ENCODE measurements at regions not wholly inside any gene's neighbourhood (a gene's known extent, or its start where the extent isn't known, plus 50 kb on each side); places are given as distances from the start of the nearest gene placed in this dataset.
"Not testable (repeated sequence)": the region's sequence is repeated elsewhere in the genome, so short reads cannot be mapped to it uniquely, and the experiment has no call there.

DNA sequence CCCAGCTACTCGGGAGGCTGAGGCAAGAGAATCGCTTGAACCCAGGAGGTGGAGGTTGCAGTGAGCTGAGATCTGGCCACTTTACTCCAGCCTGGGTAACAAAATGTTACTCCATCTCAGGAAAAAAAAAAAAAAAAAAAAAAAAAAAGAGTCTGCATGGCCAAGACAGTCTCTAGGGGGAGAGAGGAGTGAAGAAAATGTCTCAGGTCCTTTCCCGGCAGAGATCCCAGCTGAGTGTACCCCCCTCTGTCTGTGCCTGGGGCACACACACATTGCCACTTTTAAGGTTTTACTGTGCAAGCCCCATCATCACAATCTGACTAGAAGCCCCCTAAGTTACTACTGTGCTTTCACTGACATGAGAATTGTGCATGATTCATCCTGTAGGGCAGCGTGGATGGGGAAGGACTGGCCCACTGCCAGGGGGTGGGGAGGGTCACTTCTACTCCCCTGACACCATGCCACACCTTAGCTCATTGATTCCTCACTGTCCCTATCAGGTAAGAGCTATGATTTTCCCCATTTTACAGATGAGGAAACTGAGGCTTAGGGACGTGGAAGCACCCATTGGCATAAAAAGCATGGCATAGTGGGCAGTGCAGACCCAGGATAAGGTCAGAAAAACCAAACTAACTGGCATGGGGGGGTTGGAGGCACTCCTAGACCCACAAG is 102.3 kb upstream of the LARP1 start:
- TF ChIP-seq, protein P1, sequence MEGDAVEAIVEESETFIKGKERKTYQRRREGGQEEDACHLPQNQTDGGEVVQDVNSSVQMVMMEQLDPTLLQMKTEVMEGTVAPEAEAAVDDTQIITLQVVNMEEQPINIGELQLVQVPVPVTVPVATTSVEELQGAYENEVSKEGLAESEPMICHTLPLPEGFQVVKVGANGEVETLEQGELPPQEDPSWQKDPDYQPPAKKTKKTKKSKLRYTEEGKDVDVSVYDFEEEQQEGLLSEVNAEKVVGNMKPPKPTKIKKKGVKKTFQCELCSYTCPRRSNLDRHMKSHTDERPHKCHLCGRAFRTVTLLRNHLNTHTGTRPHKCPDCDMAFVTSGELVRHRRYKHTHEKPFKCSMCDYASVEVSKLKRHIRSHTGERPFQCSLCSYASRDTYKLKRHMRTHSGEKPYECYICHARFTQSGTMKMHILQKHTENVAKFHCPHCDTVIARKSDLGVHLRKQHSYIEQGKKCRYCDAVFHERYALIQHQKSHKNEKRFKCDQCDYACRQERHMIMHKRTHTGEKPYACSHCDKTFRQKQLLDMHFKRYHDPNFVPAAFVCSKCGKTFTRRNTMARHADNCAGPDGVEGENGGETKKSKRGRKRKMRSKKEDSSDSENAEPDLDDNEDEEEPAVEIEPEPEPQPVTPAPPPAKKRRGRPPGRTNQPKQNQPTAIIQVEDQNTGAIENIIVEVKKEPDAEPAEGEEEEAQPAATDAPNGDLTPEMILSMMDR (IDR thresholded peaks at IDR 0.05), result no peak
- no peak for TF ChIP-seq POLR2A (IDR thresholded peaks at IDR 0.05)
- DNase-seq, result peak in 2 of 3 donors; percentile 70 to 76
- peaks cover 0 to 29% (median 5%) of the 10 kb centered on the region in 4 donors for H3K4me1 ChIP-seq

DNA sequence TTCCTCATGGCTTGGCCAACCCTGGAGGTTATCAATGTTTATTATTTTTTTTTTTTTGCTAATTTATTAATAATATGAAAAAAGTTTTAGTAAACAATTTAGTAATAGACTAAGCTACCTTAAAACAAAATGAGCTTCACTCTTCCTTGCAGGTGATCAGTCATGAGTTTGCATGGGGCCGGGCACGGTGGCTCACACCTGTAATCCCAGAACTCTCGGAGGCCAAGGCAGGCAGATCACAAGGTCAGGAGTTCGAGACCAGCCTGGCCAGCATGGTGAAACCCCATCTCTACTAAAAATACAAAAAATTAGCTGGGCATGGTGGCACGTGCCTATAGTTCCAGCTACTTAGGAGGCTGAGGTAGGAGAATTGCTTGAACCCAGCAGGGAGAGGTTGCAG is 103.4 kb upstream of the LARP1 start:
- H3K4me1 ChIP-seq, result peaks cover 0 to 39% (median 7%) of the 10 kb centered on the region in 4 donors
- H3K27me3 ChIP-seq, DNase-seq, H3K27ac ChIP-seq, H3K4me3 ChIP-seq, H3K36me3 ChIP-seq, H3K9me3 ChIP-seq: not testable (repeated sequence)

More for the DNA sequence above, 102.3 kb upstream of the LARP1 start:
- Histone ChIP-seq H3K9me3 (no peaks in the 10 kb centered on the region), H3K4me3 (no peak overlapping the region), H3K27me3 (no peaks in the 10 kb centered on the region), H3K27ac (peak overlapping the region in 2 of 4 donors; percentile 59 to 85), H3K36me3 (no peaks in the 10 kb centered on the region)

DNA sequence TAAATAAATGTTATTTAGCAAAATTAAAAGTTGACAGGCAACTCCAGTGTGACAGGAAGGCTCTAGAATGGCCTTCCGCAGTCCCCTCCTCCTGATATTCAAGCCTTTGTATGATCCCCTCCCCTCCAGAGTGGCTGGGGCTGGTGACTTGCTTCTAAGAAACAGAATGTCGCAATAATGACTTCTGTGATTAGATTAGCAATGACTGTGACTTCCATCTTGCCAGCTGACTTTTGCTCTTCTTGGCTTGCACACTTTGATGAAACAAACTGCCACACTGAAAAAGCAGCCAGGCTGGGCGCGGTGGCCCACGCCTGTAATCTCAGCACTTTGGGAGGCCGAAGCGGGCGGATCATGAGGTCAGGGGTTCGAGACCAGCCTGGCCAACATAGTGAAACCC is 106.5 kb upstream of the LARP1 start:
- H3K36me3 ChIP-seq, result no peaks in the 10 kb centered on the region
- peak in 1 of 2 donors; percentile 22 for TF ChIP-seq POLR2A (IDR thresholded peaks at IDR 0.05)
- TF ChIP-seq, protein P1 (IDR thresholded peaks at IDR 0.05), result no peak
- H3K4me1 ChIP-seq, result peaks cover 0 to 28% (median 6%) of the 10 kb centered on the region in 4 donors
- H3K27ac ChIP-seq, result peak overlapping the region in 3 of 4 donors; percentile 23 to 72 (median 66)
- no peak overlapping the region for H3K4me3 ChIP-seq
- H3K27me3 ChIP-seq, result no peaks in the 10 kb centered on the region
- peaks cover 0 to 5% (median 0%) of the 10 kb centered on the region in 4 donors for H3K9me3 ChIP-seq
- DNase-seq, result peak in 2 of 3 donors; percentile 65 to 73

DNA sequence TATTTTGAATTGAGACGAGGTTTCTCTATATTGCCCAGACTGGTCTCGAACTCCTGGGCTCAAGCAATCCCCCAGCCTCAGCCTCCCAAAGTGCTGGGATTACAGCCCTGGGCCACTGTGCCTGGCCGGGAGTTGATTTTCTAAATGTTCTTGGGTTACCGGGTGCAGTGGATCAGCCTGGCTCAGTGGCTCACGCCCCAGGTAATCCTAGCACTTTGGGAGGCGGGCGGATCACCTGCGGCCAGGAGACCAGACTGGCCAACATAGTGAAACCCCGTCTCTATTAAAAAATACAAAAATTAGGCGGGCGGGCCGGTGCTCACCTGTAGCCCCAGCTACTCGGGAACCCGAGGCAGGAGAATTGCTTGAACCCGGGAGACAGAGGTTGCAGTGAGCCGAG is 106.9 kb upstream of the LARP1 start:
- no peaks in the 10 kb centered on the region for H3K36me3 ChIP-seq
- peaks cover 0 to 7% (median 0%) of the 10 kb centered on the region in 4 donors for H3K9me3 ChIP-seq
- H3K27ac ChIP-seq, result peak overlapping the region in 3 of 4 donors; percentile 22 to 72 (median 23)
- no peaks in the 10 kb centered on the region for H3K27me3 ChIP-seq
- TF ChIP-seq, protein P1 (IDR thresholded peaks at IDR 0.05), result no peak
- TF ChIP-seq POLR2A (IDR thresholded peaks at IDR 0.05), result no peak
- no peak overlapping the region for H3K4me3 ChIP-seq
- H3K4me1 ChIP-seq, result peaks cover 0 to 24% (median 5%) of the 10 kb centered on the region in 4 donors
- no peak for DNase-seq

DNA sequence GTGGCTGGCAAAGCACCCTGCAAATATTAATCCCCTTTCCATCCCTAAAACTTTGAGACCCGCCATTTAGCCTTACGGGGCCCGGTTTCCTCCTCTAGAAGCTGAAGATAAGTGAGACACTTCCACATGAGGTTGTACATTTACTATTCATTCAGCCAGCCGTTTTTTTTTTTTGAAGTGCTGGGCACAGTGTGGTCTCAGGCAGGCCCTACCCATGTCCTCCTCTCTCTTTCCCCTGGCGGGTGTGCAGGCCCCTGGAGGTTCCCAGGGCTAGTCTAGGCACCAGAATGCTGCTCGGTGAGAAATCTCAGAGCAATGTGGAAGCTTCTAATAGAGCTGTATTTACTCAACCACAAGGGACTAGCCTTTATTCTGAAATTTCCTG is 107.4 kb upstream of the LARP1 start:
- no peak for TF ChIP-seq POLR2A (IDR thresholded peaks at IDR 0.05)
- TF ChIP-seq, protein P1 (IDR thresholded peaks at IDR 0.05), result no peak
- Histone ChIP-seq H3K27me3 (no peaks in the 10 kb centered on the region), H3K36me3 (no peaks in the 10 kb centered on the region), H3K27ac (peak overlapping the region in 3 of 4 donors; percentile 50 to 83 (median 72)), H3K9me3 (peaks cover 0 to 7% (median 0%) of the 10 kb centered on the region in 4 donors), H3K4me3 (peak overlapping the region in 3 of 4 donors; percentile 25 to 42 (median 38)), H3K4me1 (peaks cover 0 to 20% (median 4%) of the 10 kb centered on the region in 4 donors)
- DNase-seq, result no peak

DNA sequence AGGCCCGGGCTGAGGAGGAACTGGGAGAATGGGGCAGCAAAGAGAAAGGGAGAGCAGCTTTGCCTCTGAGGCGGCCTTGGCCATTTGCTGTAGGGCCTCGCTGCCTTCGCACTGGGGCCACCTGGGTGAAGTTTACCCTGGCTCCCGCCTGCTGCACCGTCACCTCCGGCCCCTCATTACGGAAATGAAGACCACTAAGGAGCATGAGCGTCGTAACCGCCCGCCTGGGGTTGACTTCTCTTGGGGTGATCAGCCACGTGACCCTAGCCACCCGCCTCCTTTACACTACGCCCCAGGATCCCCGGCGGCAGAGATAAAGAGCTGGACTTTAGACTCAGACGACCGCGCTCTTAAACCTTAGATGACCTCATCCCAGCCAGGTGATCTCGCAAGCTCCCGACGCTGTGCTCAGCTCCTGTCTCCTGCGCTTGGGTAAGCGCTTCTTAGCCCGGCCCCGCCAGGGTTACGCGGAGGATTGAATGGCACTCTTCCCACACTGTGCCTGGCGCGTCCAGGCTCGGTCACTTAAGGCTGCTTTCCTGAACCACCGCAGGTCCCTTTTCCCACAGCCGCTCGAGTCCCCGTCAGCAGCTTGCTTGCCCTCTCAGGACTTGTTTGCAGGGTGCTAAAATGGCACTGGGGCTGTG is 107.9 kb upstream of the LARP1 start:
- H3K4me3 ChIP-seq, result peak overlapping the region; percentile 25 to 42 (median 34)
- peak; percentile 22 to 88 (median 88) for DNase-seq
- H3K4me1 ChIP-seq, result peaks cover 0 to 19% (median 4%) of the 10 kb centered on the region in 4 donors
- no peaks in the 10 kb centered on the region for H3K36me3 ChIP-seq
- H3K27me3 ChIP-seq, result no peaks in the 10 kb centered on the region
- peak overlapping the region in 3 of 4 donors; percentile 50 to 83 (median 72) for H3K27ac ChIP-seq
- TF ChIP-seq POLR2A (IDR thresholded peaks at IDR 0.05), result peak; percentile 54 to 68
- TF ChIP-seq, protein P1 (IDR thresholded peaks at IDR 0.05), result no peak
- H3K9me3 ChIP-seq, result peaks cover 0 to 7% (median 0%) of the 10 kb centered on the region in 4 donors

Data from Peyer's patch (tissue), 4 donors.